ENCODE measurements at regions not wholly inside any gene's neighbourhood (a gene's known extent, or its start where the extent isn't known, plus 50 kb on each side); places are given as distances from the start of the nearest gene placed in this dataset.

DNA sequence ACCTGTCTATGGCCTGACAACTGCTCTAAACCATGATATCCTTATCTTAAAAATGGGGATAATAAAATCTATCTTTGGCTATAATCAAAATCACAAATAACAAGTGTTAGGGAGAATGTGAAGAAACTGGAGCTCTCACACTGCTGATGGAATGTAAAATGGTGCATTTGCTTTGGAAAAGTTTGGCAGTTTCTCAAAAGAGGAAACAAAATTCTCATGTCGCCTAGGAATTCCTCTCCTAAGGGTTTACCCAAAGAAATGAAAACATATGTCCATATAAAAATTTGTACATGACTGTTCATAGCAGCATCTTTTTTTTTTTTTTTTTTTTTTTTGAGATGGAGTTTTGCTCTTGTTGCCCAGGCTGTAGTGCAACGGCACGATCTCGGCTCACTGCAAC, 64.3 kb downstream of the ZNF281 start:
- H3K36me3 ChIP-seq, result no peaks in the 10 kb centered on the region
- H3K27ac ChIP-seq (replicated peaks), result no peak overlapping the region
- DNase-seq, result no peak
- TF ChIP-seq, protein P1, sequence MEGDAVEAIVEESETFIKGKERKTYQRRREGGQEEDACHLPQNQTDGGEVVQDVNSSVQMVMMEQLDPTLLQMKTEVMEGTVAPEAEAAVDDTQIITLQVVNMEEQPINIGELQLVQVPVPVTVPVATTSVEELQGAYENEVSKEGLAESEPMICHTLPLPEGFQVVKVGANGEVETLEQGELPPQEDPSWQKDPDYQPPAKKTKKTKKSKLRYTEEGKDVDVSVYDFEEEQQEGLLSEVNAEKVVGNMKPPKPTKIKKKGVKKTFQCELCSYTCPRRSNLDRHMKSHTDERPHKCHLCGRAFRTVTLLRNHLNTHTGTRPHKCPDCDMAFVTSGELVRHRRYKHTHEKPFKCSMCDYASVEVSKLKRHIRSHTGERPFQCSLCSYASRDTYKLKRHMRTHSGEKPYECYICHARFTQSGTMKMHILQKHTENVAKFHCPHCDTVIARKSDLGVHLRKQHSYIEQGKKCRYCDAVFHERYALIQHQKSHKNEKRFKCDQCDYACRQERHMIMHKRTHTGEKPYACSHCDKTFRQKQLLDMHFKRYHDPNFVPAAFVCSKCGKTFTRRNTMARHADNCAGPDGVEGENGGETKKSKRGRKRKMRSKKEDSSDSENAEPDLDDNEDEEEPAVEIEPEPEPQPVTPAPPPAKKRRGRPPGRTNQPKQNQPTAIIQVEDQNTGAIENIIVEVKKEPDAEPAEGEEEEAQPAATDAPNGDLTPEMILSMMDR (IDR thresholded peaks at IDR 0.05; ENCODE audit: borderline replicate concordance), result no peak
- no peaks in the 10 kb centered on the region for H3K4me1 ChIP-seq
- intact Hi-C loops (cut with micrococcal nuclease), result no loop called here
- no peak overlapping the region for H3K4me3 ChIP-seq
- no peaks in the 10 kb centered on the region for H3K9me3 ChIP-seq (replicated peaks)
- no peaks in the 10 kb centered on the region for H3K27me3 ChIP-seq (ENCODE audit: low read depth)

- TF ChIP-seq, protein P1 (IDR thresholded peaks at IDR 0.05; ENCODE audit: borderline replicate concordance), result no peak
- Histone ChIP-seq H3K9me3 (replicated peaks) (no peaks in the 10 kb centered on the region), H3K36me3 (no peaks in the 10 kb centered on the region), H3K27ac (replicated peaks) (no peak overlapping the region), H3K27me3 (ENCODE audit: low read depth) (no peaks in the 10 kb centered on the region), H3K4me1 (no peaks in the 10 kb centered on the region), H3K4me3 (no peak overlapping the region)
- no peak for DNase-seq
- intact Hi-C loops (cut with micrococcal nuclease), result no loop called here
Measured at GRCh38 chr1:200343874-200344273, 66.0 kb downstream of the ZNF281 start.

GRCh38 chr1:200342511-200343311, 67.1 kb downstream of the ZNF281 start:
- Histone ChIP-seq H3K9me3 (replicated peaks) (no peaks in the 10 kb centered on the region), H3K27ac (replicated peaks) (no peak overlapping the region), H3K4me3 (no peak overlapping the region), H3K27me3 (ENCODE audit: low read depth) (no peaks in the 10 kb centered on the region), H3K36me3 (no peaks in the 10 kb centered on the region), H3K4me1 (peaks cover 3% of the 10 kb centered on the region)
- no peak for DNase-seq
- TF ChIP-seq, protein P1 (IDR thresholded peaks at IDR 0.05; ENCODE audit: borderline replicate concordance), result no peak
- intact Hi-C loops (cut with micrococcal nuclease), result no loop called here

GRCh38 chr1:200338451-200338850, 71.4 kb downstream of the ZNF281 start:
- no peak overlapping the region for H3K27ac ChIP-seq (replicated peaks)
- no peaks in the 10 kb centered on the region for H3K36me3 ChIP-seq
- H3K4me3 ChIP-seq, result no peak overlapping the region
- no peaks in the 10 kb centered on the region for H3K9me3 ChIP-seq (replicated peaks)
- TF ChIP-seq, protein P1 (IDR thresholded peaks at IDR 0.05; ENCODE audit: borderline replicate concordance), result no peak
- no peaks in the 10 kb centered on the region for H3K27me3 ChIP-seq (ENCODE audit: low read depth)
- intact Hi-C loops (cut with micrococcal nuclease), result no loop called here
- DNase-seq, result no peak
- peaks cover 10% of the 10 kb centered on the region for H3K4me1 ChIP-seq

- TF ChIP-seq, protein P1 (IDR thresholded peaks at IDR 0.05; ENCODE audit: borderline replicate concordance), result no peak
- no peaks in the 10 kb centered on the region for H3K36me3 ChIP-seq
- intact Hi-C loops (cut with micrococcal nuclease), result no loop called here
- H3K4me3 ChIP-seq, result no peak overlapping the region
- H3K9me3 ChIP-seq (replicated peaks), result no peaks in the 10 kb centered on the region
- DNase-seq, result no peak
- H3K27me3 ChIP-seq (ENCODE audit: low read depth), result no peaks in the 10 kb centered on the region
- H3K4me1 ChIP-seq, result peaks cover 10% of the 10 kb centered on the region
- H3K27ac ChIP-seq (replicated peaks), result no peak overlapping the region
Measured at GRCh38 chr1:200337831-200338230, 72.0 kb downstream of the ZNF281 start.
